ENCODE measurements at regions not wholly inside any gene's neighbourhood (a gene's known extent, or its start where the extent isn't known, plus 50 kb on each side); places are given as distances from the start of the nearest gene placed in this dataset.

GRCh38 chr3:76402926-76403325, 617.6 kb upstream of the ZNF717 start:
- ATAC-seq (no peak), DNase-seq (no peak)
- Histone ChIP-seq H3K4me3 (no peak overlapping the region), H3K27me3 (no peaks in the 10 kb centered on the region), H3K9me3 (no peaks in the 10 kb centered on the region), H3K4me1 (no peaks in the 10 kb centered on the region), H3K27ac (no peak overlapping the region), H3K36me3 (no peaks in the 10 kb centered on the region)
- in situ Hi-C loops (cut with MboI; ENCODE audit: low sequenced_read_pairs in 4 of 4) = no loop called here
- intact Hi-C loops (cut with DNase I; ENCODE audit: low total_unique reads) = no loop called here
- TF ChIP-seq POLR2A (IDR thresholded peaks at IDR 0.05) (no peak), CTCF (IDR thresholded peaks at IDR 0.05 in 4 of 5, conservative IDR thresholded peaks at IDR 0.05 in 1 of 5) (no peak)

- DNase-seq (no peak), ATAC-seq (no peak)
- no peak for TF ChIP-seq POLR2A (IDR thresholded peaks at IDR 0.05)
- no peak for TF ChIP-seq CTCF (IDR thresholded peaks at IDR 0.05 in 4 of 5, conservative IDR thresholded peaks at IDR 0.05 in 1 of 5)
- Histone ChIP-seq H3K36me3 (no peaks in the 10 kb centered on the region), H3K4me3 (no peak overlapping the region), H3K4me1 (no peaks in the 10 kb centered on the region), H3K9me3 (no peaks in the 10 kb centered on the region), H3K27ac (no peak overlapping the region), H3K27me3 (no peaks in the 10 kb centered on the region)
- intact Hi-C loops (cut with DNase I; ENCODE audit: low total_unique reads) (no loop called here), in situ Hi-C loops (cut with MboI; ENCODE audit: low sequenced_read_pairs in 4 of 4) (no loop called here)
Observed at GRCh38 chr3:76403556-76403955, 618.2 kb upstream of the ZNF717 start.

- no peaks in the 10 kb centered on the region for H3K27me3 ChIP-seq
- ATAC-seq (no peak), DNase-seq (no peak)
- TF ChIP-seq CTCF (IDR thresholded peaks at IDR 0.05 in 4 of 5, conservative IDR thresholded peaks at IDR 0.05 in 1 of 5) (no peak), POLR2A (IDR thresholded peaks at IDR 0.05) (no peak)
- in situ Hi-C loops (cut with MboI; ENCODE audit: low sequenced_read_pairs in 4 of 4) = no loop called here
- H3K9me3 ChIP-seq = no peaks in the 10 kb centered on the region
- intact Hi-C loops (cut with DNase I; ENCODE audit: low total_unique reads) = no loop called here
- no peaks in the 10 kb centered on the region for H3K36me3 ChIP-seq
- no peaks in the 10 kb centered on the region for H3K4me1 ChIP-seq
- no peak overlapping the region for H3K27ac ChIP-seq
- H3K4me3 ChIP-seq = no peak overlapping the region
Observed at GRCh38 chr3:76405196-76405595, 619.8 kb upstream of the ZNF717 start.

GRCh38 chr3:76410762-76411281, 625.5 kb upstream of the ZNF717 start:
- H3K27ac ChIP-seq = no peak overlapping the region
- no peaks in the 10 kb centered on the region for H3K9me3 ChIP-seq
- H3K4me3 ChIP-seq = no peak overlapping the region
- H3K36me3 ChIP-seq = no peaks in the 10 kb centered on the region
- no peaks in the 10 kb centered on the region for H3K4me1 ChIP-seq
- ATAC-seq (no peak), DNase-seq (no peak)
- in situ Hi-C loops (cut with MboI; ENCODE audit: low sequenced_read_pairs in 4 of 4) = no loop called here
- H3K27me3 ChIP-seq = no peaks in the 10 kb centered on the region
- intact Hi-C loops (cut with DNase I; ENCODE audit: low total_unique reads) = no loop called here
- TF ChIP-seq CTCF (IDR thresholded peaks at IDR 0.05 in 4 of 5, conservative IDR thresholded peaks at IDR 0.05 in 1 of 5) (no peak), POLR2A (IDR thresholded peaks at IDR 0.05) (no peak)

- Histone ChIP-seq H3K27me3 (no peaks in the 10 kb centered on the region), H3K4me1 (no peaks in the 10 kb centered on the region), H3K36me3 (no peaks in the 10 kb centered on the region), H3K9me3 (no peaks in the 10 kb centered on the region), H3K27ac (no peak overlapping the region), H3K4me3 (no peak overlapping the region)
- DNase-seq (no peak), ATAC-seq (no peak)
- in situ Hi-C loops (cut with MboI; ENCODE audit: low sequenced_read_pairs in 4 of 4) = no loop called here
- intact Hi-C loops (cut with DNase I; ENCODE audit: low total_unique reads) = no loop called here
- TF ChIP-seq CTCF (IDR thresholded peaks at IDR 0.05 in 4 of 5, conservative IDR thresholded peaks at IDR 0.05 in 1 of 5) (no peak), POLR2A (IDR thresholded peaks at IDR 0.05) (no peak)
Observed at GRCh38 chr3:76415384-76415783, 624.5 kb upstream of the ROBO2 start.
